KOPT-K1 (cell line): ENCODE measurements at regions not wholly inside any gene's neighbourhood (a gene's known extent, or its start where the extent isn't known, plus 50 kb on each side); places are given as distances from the start of the nearest gene placed in this dataset.

Source experiments
- H3K27ac ChIP-seq: fragments of 200-600 bp; sonication (generic); 2 replicates; pipeline ENCODE4 v1.5.1; 2016; ENCODE audit warnings: antibody characterized with exemption, mild to moderate bottlenecking, low read depth, low read length; ENCODE audit not compliant: poor library complexity, severe bottlenecking
- H3K36me3 ChIP-seq: fragments of 200-600 bp; sonication (generic); 2 replicates; pipeline ENCODE4 v1.5.1; 2017; ENCODE audit warnings: antibody characterized with exemption, mild to moderate bottlenecking, low read length, moderate library complexity; ENCODE audit not compliant: insufficient read depth
- H3K9me3 ChIP-seq: fragments of 200-600 bp; sonication (generic); 2 replicates; pipeline ENCODE4 v1.5.1; 2017; ENCODE audit warnings: antibody characterized with exemption, low read length, mild to moderate bottlenecking; ENCODE audit not compliant: insufficient read depth, poor library complexity, severe bottlenecking

GRCh38 chr12:125245581-125246557 is 180.6 kb downstream of the AACS start:
- Histone ChIP-seq H3K36me3 (no peaks in the 10 kb centered on the region), H3K27ac (no peak overlapping the region), H3K9me3 (no peaks in the 10 kb centered on the region)

GRCh38 chr12:125247477-125247876 is 182.2 kb downstream of the AACS start:
- Histone ChIP-seq H3K36me3 (no peaks in the 10 kb centered on the region), H3K9me3 (no peaks in the 10 kb centered on the region), H3K27ac (no peak overlapping the region)

GRCh38 chr12:125249066-125249824 is 184.0 kb downstream of the AACS start:
- Histone ChIP-seq H3K27ac (no peak overlapping the region), H3K9me3 (no peaks in the 10 kb centered on the region), H3K36me3 (no peaks in the 10 kb centered on the region)

- no peaks in the 10 kb centered on the region for H3K36me3 ChIP-seq
- no peak overlapping the region for H3K27ac ChIP-seq
- no peaks in the 10 kb centered on the region for H3K9me3 ChIP-seq
These were observed 184.7 kb downstream of the AACS start for GRCh38 chr12:125249932-125250331.

- Histone ChIP-seq H3K36me3 (no peaks in the 10 kb centered on the region), H3K27ac (no peak overlapping the region), H3K9me3 (no peaks in the 10 kb centered on the region)
These were observed 189.0 kb downstream of the AACS start for GRCh38 chr12:125254236-125254635.

GRCh38 chr12:125254856-125255255 is 189.6 kb downstream of the AACS start:
- no peaks in the 10 kb centered on the region for H3K9me3 ChIP-seq
- no peaks in the 10 kb centered on the region for H3K36me3 ChIP-seq
- H3K27ac ChIP-seq, result no peak overlapping the region

GRCh38 chr12:125255935-125256633 is 190.8 kb downstream of the AACS start:
- Histone ChIP-seq H3K36me3 (no peaks in the 10 kb centered on the region), H3K27ac (no peak overlapping the region), H3K9me3 (no peaks in the 10 kb centered on the region)

- H3K9me3 ChIP-seq, result no peaks in the 10 kb centered on the region
- H3K36me3 ChIP-seq, result no peaks in the 10 kb centered on the region
- H3K27ac ChIP-seq, result no peak overlapping the region
These were observed 191.3 kb downstream of the AACS start for GRCh38 chr12:125256634-125256936.

- H3K9me3 ChIP-seq, result no peaks in the 10 kb centered on the region
- no peak overlapping the region for H3K27ac ChIP-seq
- H3K36me3 ChIP-seq, result no peaks in the 10 kb centered on the region
These were observed 194.1 kb downstream of the AACS start for GRCh38 chr12:125259178-125259867.

- no peaks in the 10 kb centered on the region for H3K9me3 ChIP-seq
- H3K27ac ChIP-seq, result no peak overlapping the region
These were observed 197.6 kb downstream of the AACS start for GRCh38 chr12:125262851-125263250.

GRCh38 chr12:125263385-125263784 is 198.2 kb downstream of the AACS start:
- no peaks in the 10 kb centered on the region for H3K36me3 ChIP-seq
- no peak overlapping the region for H3K27ac ChIP-seq
- H3K9me3 ChIP-seq, result no peaks in the 10 kb centered on the region

More at GRCh38 chr12:125262851-125263250, 197.6 kb downstream of the AACS start:
- H3K36me3 ChIP-seq, result no peaks in the 10 kb centered on the region

- H3K9me3 ChIP-seq, result no peaks in the 10 kb centered on the region
- H3K27ac ChIP-seq, result no peak overlapping the region
- no peaks in the 10 kb centered on the region for H3K36me3 ChIP-seq
These were observed 201.9 kb downstream of the AACS start for GRCh38 chr12:125267114-125267513.

GRCh38 chr12:125269276-125269675 is 204.0 kb downstream of the AACS start:
- H3K9me3 ChIP-seq, result no peaks in the 10 kb centered on the region
- no peaks in the 10 kb centered on the region for H3K36me3 ChIP-seq
- H3K27ac ChIP-seq, result no peak overlapping the region

- Histone ChIP-seq H3K27ac (no peak overlapping the region), H3K36me3 (no peaks in the 10 kb centered on the region), H3K9me3 (no peaks in the 10 kb centered on the region)
These were observed 206.7 kb downstream of the AACS start for GRCh38 chr12:125271892-125272291.
